Activated B cell treated with CpG ODN at 0.5 μM for 24 hours (primary cell): ENCODE measurements at regions not wholly inside any gene's neighbourhood (a gene's known extent, or its start where the extent isn't known, plus 50 kb on each side); places are given as distances from the start of the nearest gene placed in this dataset.
"Not testable (repeated sequence)": the region's sequence is repeated elsewhere in the genome, so short reads cannot be mapped to it uniquely, and the experiment has no call there.

Experiments used
- ATAC-seq: fragments of 200-7000 bp; cut with Tn5 transposase; one replicate; pipeline ENCODE4 v1.10.0; 2021; ENCODE audit warnings: low read depth, mild to moderate bottlenecking, moderate library complexity
- CTCF ChIA-PET: fragments of 350-600 bp; sonication (Branson Sonifier 250); formaldehyde crosslinking; loops from one replicate; lab custom pipeline; 2021; ENCODE audit warnings: antibody characterized with exemption; lab: Charles Lee
- POLR2A ChIA-PET: fragments of 350-600 bp; sonication (Branson Sonifier 250); formaldehyde crosslinking; loops from one replicate; lab custom pipeline; 2021; ENCODE audit warnings: antibody characterized with exemption; lab: Charles Lee
- DNase-seq: peaks from one replicate; pipeline ENCODE4 v3.0.0; 2022
- H3K27ac Mint-ChIP-seq: one replicate; pipeline ENCODE4 v1.8.0; 2020; ENCODE audit warnings: mixed read lengths
- H3K27me3 Mint-ChIP-seq: one replicate; pipeline ENCODE4 v1.8.0; 2021; ENCODE audit warnings: mixed read lengths
- H3K36me3 Mint-ChIP-seq: one replicate; pipeline ENCODE4 v1.8.0; 2021; ENCODE audit warnings: low read depth, mixed read lengths
- H3K4me1 Mint-ChIP-seq: one replicate; pipeline ENCODE4 v1.8.0; 2021; ENCODE audit warnings: mixed read lengths
- H3K4me3 Mint-ChIP-seq: one replicate; pipeline ENCODE4 v1.8.0; 2020; ENCODE audit warnings: mild to moderate bottlenecking, mixed read lengths
- H3K9me3 Mint-ChIP-seq: one replicate; pipeline ENCODE4 v1.8.0; 2020; ENCODE audit warnings: mixed read lengths
- CTCF ChIP-seq: fragments of 200-600 bp; IDR thresholded peaks from one replicate; pipeline ENCODE4 v1.8.0; 2022; ENCODE audit warnings: antibody characterized with exemption, mild to moderate bottlenecking
- intact Hi-C: fragments of 100-400 bp; cut with micrococcal nuclease; formaldehyde crosslinking; loops from one replicate; pipeline ENCODE4 v1.15.1; 2024

- TF ChIP-seq CTCF, result no peak
- ATAC-seq, result no peak
- POLR2A ChIA-PET, result no interaction called here
- H3K4me1 Mint-ChIP-seq, result no peaks in the 10 kb centered on the region
- CTCF ChIA-PET, result no interaction called here
- peaks cover 23% of the 10 kb centered on the region for H3K9me3 Mint-ChIP-seq
- no peaks in the 10 kb centered on the region for H3K36me3 Mint-ChIP-seq
- intact Hi-C loops, result no loop called here
- H3K27ac Mint-ChIP-seq, result no peak overlapping the region
- H3K27me3 Mint-ChIP-seq, result no peaks in the 10 kb centered on the region
- no peak overlapping the region for H3K4me3 Mint-ChIP-seq
- DNase-seq, result no peak
Measured at GRCh38 chr4:19159874-19160273, 1091.8 kb upstream of the SLIT2 start.

- peaks cover 17% of the 10 kb centered on the region for H3K9me3 Mint-ChIP-seq
- DNase-seq (no peak), ATAC-seq (no peak)
- no peaks in the 10 kb centered on the region for H3K36me3 Mint-ChIP-seq
- no peak for TF ChIP-seq CTCF
- CTCF ChIA-PET, result no interaction called here
- no peaks in the 10 kb centered on the region for H3K27me3 Mint-ChIP-seq
- POLR2A ChIA-PET, result no interaction called here
- no peak overlapping the region for H3K27ac Mint-ChIP-seq
- no peaks in the 10 kb centered on the region for H3K4me1 Mint-ChIP-seq
- H3K4me3 Mint-ChIP-seq, result no peak overlapping the region
- intact Hi-C loops, result no loop called here
Measured at GRCh38 chr4:19158107-19158809, 1093.4 kb upstream of the SLIT2 start.

- peaks cover 18% of the 10 kb centered on the region for H3K9me3 Mint-ChIP-seq
Measured at GRCh38 chr4:19156786-19157185, 1094.9 kb upstream of the SLIT2 start.

GRCh38 chr4:19155568-19155967 is 1096.1 kb upstream of the SLIT2 start:
- Mint-ChIP-seq H3K27me3 (no peaks in the 10 kb centered on the region), H3K27ac (no peak overlapping the region), H3K4me3 (no peak overlapping the region), H3K36me3 (no peaks in the 10 kb centered on the region), H3K4me1 (no peaks in the 10 kb centered on the region), H3K9me3 (peaks cover 20% of the 10 kb centered on the region)
- intact Hi-C loops, result no loop called here
- no peak for ATAC-seq
- POLR2A ChIA-PET, result no interaction called here
- no peak for DNase-seq
- CTCF ChIA-PET, result no interaction called here
- no peak for TF ChIP-seq CTCF

More at GRCh38 chr4:19156786-19157185, 1094.9 kb upstream of the SLIT2 start:
- Mint-ChIP-seq H3K27ac (no peak overlapping the region), H3K27me3 (no peaks in the 10 kb centered on the region), H3K36me3 (no peaks in the 10 kb centered on the region), H3K4me1 (no peaks in the 10 kb centered on the region), H3K4me3 (no peak overlapping the region)
- DNase-seq (no peak), ATAC-seq (no peak)
- intact Hi-C loops, result no loop called here
- no peak for TF ChIP-seq CTCF
- ChIA-PET POLR2A (no interaction called here), CTCF (no interaction called here)

- CTCF ChIA-PET, H3K4me3 Mint-ChIP-seq, H3K36me3 Mint-ChIP-seq, H3K4me1 Mint-ChIP-seq, H3K27ac Mint-ChIP-seq, ATAC-seq, POLR2A ChIA-PET, H3K27me3 Mint-ChIP-seq, intact Hi-C loops, DNase-seq: not testable (repeated sequence)
- H3K9me3 Mint-ChIP-seq, result peaks cover 20% of the 10 kb centered on the region
Measured at GRCh38 chr4:19154267-19154666, 1097.4 kb upstream of the SLIT2 start.

GRCh38 chr4:19152264-19152663 is 1099.4 kb upstream of the SLIT2 start:
- H3K27me3 Mint-ChIP-seq, result no peaks in the 10 kb centered on the region
- H3K27ac Mint-ChIP-seq, result no peak overlapping the region
- DNase-seq (no peak), ATAC-seq (no peak)
- H3K4me3 Mint-ChIP-seq, result no peak overlapping the region
- no peak for TF ChIP-seq CTCF
- intact Hi-C loops, result no loop called here
- ChIA-PET CTCF (no interaction called here), POLR2A (no interaction called here)
- H3K4me1 Mint-ChIP-seq, result no peaks in the 10 kb centered on the region
- no peaks in the 10 kb centered on the region for H3K36me3 Mint-ChIP-seq
- H3K9me3 Mint-ChIP-seq, result peaks cover 20% of the 10 kb centered on the region
